ENCODE measurements at regions not wholly inside any gene's neighbourhood (a gene's known extent, or its start where the extent isn't known, plus 50 kb on each side); places are given as distances from the start of the nearest gene placed in this dataset.

GRCh38 chr18:61167902-61168301, 165.3 kb upstream of the CDH20 start:
- TF ChIP-seq CTCF (conservative IDR thresholded peaks at IDR 0.05; ENCODE audit: low read depth, low read length) = no peak
- no peak for TF ChIP-seq EZH2 (IDR thresholded peaks at IDR 0.05; ENCODE audit: borderline replicate concordance, low read depth, low read length, poor library complexity, severe bottlenecking)

Measured in A673 (cell line).